ENCODE measurements at regions not wholly inside any gene's neighbourhood (a gene's known extent, or its start where the extent isn't known, plus 50 kb on each side); places are given as distances from the start of the nearest gene placed in this dataset.
"Not testable (repeated sequence)": the region's sequence is repeated elsewhere in the genome, so short reads cannot be mapped to it uniquely, and the experiment has no call there.

GRCh38 chr9:21624675-21625644 is 142.8 kb upstream of the IFNE start:
- no peak for DNase-seq
- WGBS, 3 donors, result 48 to 58% (median 51%) methylated on average over 3 of the region's 3 CpGs
- Histone ChIP-seq H3K9me3 (no peaks in the 10 kb centered on the region), H3K27ac (no peak overlapping the region), H3K27me3 (no peaks in the 10 kb centered on the region), H3K4me3 (no peak overlapping the region), H3K4me1 (ENCODE audit: insufficient read depth) (no peaks in the 10 kb centered on the region), H3K36me3 (no peaks in the 10 kb centered on the region)
- TF ChIP-seq POLR2A (IDR thresholded peaks at IDR 0.05) (no peak), EP300 (IDR thresholded peaks at IDR 0.05) (no peak), CTCF (IDR thresholded peaks at IDR 0.05) (no peak)
- intact Hi-C loops (cut with DNase I), result no loop called here

- H3K27me3 ChIP-seq, result no peaks in the 10 kb centered on the region
- H3K36me3 ChIP-seq, result no peaks in the 10 kb centered on the region
- H3K4me3 ChIP-seq, result no peak overlapping the region
- no peaks in the 10 kb centered on the region for H3K4me1 ChIP-seq (ENCODE audit: insufficient read depth)
- DNase-seq, result no peak
- TF ChIP-seq CTCF (IDR thresholded peaks at IDR 0.05) (no peak), EP300 (IDR thresholded peaks at IDR 0.05) (no peak), POLR2A (IDR thresholded peaks at IDR 0.05) (no peak)
- WGBS, 3 donors, result 75 to 83% (median 75%) methylated on average over 2 of the region's 2 CpGs
- H3K27ac ChIP-seq, result no peak overlapping the region
- H3K9me3 ChIP-seq, result no peaks in the 10 kb centered on the region
- intact Hi-C loops (cut with DNase I), result no loop called here
These were observed 144.4 kb upstream of the IFNE start for GRCh38 chr9:21626493-21626892.

- H3K4me3 ChIP-seq; H3K36me3 ChIP-seq; H3K9me3 ChIP-seq; H3K27me3 ChIP-seq; H3K4me1 ChIP-seq (ENCODE audit: insufficient read depth); intact Hi-C loops (cut with DNase I); H3K27ac ChIP-seq; DNase-seq: not testable (repeated sequence)
- 67 to 77% (median 68%) methylated on average over 3 of the region's 3 CpGs for WGBS, 3 donors
These were observed 146.8 kb upstream of the IFNE start for GRCh38 chr9:21628954-21629353.

- TF ChIP-seq EP300 (IDR thresholded peaks at IDR 0.05), result no peak
- TF ChIP-seq CTCF (IDR thresholded peaks at IDR 0.05), result no peak
- no peak for TF ChIP-seq POLR2A (IDR thresholded peaks at IDR 0.05)
These were observed 152.8 kb upstream of the IFNE start for GRCh38 chr9:21634951-21635350.

GRCh38 chr9:21638104-21638503 is 156.0 kb upstream of the IFNE start:
- no peaks in the 10 kb centered on the region for H3K4me1 ChIP-seq (ENCODE audit: insufficient read depth)
- WGBS, 3 donors, result 82 to 85% (median 83%) methylated on average over 16 of the region's 16 CpGs
- no peak overlapping the region for H3K27ac ChIP-seq
- no peaks in the 10 kb centered on the region for H3K27me3 ChIP-seq
- H3K4me3 ChIP-seq, result no peak overlapping the region
- no peaks in the 10 kb centered on the region for H3K9me3 ChIP-seq
- H3K36me3 ChIP-seq, result no peaks in the 10 kb centered on the region
- no peak for DNase-seq
- no peak for TF ChIP-seq EP300 (IDR thresholded peaks at IDR 0.05)
- TF ChIP-seq CTCF (IDR thresholded peaks at IDR 0.05), result no peak
- TF ChIP-seq POLR2A (IDR thresholded peaks at IDR 0.05), result no peak
- intact Hi-C loops (cut with DNase I), result no loop called here

More at GRCh38 chr9:21634951-21635350, 152.8 kb upstream of the IFNE start:
- no peaks in the 10 kb centered on the region for H3K9me3 ChIP-seq
- intact Hi-C loops (cut with DNase I), result no loop called here
- WGBS, 3 donors, result 80 to 91% (median 89%) methylated on average over 2 of the region's 2 CpGs
- DNase-seq, result no peak
- H3K4me3 ChIP-seq, result no peak overlapping the region
- H3K36me3 ChIP-seq, result no peaks in the 10 kb centered on the region
- H3K27ac ChIP-seq, result no peak overlapping the region
- no peaks in the 10 kb centered on the region for H3K27me3 ChIP-seq
- no peaks in the 10 kb centered on the region for H3K4me1 ChIP-seq (ENCODE audit: insufficient read depth)

Measured in ovary (tissue), 7 donors.